ENCODE measurements at regions not wholly inside any gene's neighbourhood (a gene's known extent, or its start where the extent isn't known, plus 50 kb on each side); places are given as distances from the start of the nearest gene placed in this dataset.

DNA sequence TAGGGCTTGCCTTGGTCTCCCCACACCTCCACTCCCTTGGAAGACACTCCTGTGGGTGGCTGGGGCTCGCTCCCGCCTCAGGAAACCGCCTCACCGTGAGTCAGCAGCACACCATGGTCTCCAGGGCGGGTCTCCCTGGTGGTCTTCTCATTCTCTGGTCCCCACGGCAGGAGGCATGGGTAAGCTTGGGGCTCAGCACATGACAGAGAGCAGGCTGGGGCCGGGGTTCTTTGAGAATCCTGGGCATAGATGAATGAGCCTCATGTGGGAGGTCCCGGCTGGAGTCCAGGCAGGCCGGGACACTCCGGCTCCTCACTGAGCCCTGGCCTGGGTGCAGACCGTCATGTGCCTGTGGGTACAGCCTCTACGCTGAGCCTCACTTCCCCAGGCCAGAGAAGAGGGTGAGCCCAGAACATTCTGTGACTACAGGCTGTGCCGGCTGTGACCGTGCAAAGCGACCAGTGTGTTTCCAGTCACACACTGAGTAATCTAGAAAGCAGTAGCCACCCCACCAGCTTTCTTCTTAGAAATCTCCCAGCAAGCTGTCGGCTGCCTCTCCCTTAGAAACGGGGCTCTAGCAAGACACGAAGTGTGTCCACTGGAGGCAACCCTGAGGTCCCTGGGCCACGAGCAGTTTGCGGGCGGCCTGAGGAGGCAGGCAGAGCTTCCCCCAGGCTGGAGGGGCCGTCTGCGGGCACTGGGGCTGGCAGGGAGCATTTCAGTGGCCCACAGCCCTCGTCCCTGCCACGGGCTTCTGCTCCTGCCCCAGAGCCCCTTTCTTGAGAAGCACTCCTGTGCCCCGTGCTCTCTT, 93.1 kb downstream of the RHOB start:
- no peak for DNase-seq (ENCODE audit: low read depth in 2 of 2)

DNA sequence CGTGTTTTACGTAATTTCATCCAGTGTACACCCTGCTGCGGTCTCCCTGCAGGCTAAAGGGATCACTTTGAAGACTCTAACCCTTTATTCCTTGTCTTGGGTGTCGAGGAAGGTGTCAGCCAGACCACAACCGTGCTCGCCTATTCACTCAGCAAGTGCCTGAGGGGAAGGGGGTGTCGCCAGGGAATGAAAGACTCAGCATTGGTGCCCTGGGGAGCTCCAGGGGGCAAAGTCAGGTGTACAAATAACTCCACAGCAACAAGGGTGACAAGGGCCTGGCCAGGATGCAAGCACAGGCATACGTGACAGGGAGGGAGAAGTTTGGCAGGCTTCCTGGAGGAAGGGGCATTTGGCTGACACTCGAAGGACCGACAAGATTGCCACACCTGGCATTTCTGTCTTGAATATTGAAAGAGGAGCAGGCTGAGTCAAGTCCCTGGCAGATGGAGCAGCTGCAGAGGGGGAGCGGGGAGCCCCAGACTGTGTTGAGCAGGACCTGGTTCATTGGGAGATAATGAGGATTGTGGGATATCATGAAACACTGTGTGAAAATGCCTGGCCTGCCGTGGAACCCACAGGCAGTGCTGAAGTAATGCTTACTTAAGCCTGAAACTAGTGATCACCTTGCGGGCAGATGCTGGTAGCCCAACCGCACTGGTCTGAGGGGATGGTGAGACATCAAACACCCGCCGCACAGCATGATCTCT, 93.9 kb downstream of the RHOB start:
- DNase-seq (ENCODE audit: low read depth in 2 of 2): no peak

DNA sequence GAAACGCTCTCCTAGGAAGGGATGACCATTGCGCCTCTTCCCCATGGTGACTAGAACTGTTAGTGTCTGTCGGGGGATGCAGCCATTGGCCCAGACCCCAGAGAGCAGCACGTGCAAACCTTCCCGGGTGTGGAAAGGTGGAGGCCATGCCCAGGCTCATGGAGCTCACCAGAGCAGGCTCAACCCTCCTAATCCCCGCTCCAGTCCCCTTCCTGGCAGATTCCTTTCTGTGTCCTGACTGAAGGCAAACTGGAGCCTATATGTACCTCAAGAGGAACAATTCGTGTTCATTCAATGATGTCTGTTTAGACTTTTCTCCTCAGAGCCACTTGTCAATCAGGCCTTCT, 94.4 kb downstream of the RHOB start:
- DNase-seq (ENCODE audit: low read depth in 2 of 2): no peak

DNA sequence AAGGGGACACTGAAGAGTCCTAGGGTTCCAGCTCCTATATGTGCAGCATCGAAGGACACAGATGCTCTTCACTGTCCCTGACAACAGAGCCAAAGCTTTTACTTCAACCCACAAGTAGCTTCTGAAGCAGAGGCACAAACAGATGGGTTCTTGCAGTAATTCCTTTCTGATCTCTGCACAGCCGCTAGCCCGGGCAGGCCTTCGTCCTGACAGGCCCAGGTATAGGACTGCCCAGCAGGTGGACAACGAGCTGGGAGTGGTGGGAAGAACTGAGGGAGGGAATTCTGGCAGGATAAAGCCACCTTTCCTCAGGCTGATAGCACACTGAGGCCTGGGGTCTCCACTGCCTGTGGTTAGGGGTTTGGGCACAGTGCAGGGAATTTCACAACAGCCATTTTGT, 94.8 kb downstream of the RHOB start:
- no peak for DNase-seq (ENCODE audit: low read depth in 2 of 2)

DNA sequence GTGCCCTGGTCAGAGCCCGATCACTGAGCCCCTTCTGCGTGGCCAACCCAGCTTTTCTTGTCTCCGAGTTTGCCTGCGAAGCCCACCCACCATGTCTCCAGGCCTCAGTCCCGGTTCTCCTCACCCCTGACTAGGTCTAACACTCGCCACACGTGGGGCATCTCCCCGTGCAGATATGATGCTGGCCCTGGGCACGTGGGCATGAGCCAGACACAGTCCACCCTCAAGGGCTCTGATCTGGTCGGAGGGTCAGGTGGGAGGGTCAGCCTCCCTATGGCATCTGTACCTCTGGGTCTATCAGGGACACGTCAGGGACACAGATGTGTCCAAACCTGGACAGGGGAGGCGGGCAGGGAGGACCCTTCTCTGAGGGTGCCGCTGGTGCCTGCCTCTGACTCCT, 95.4 kb downstream of the RHOB start:
- DNase-seq (ENCODE audit: low read depth in 2 of 2): no peak

DNA sequence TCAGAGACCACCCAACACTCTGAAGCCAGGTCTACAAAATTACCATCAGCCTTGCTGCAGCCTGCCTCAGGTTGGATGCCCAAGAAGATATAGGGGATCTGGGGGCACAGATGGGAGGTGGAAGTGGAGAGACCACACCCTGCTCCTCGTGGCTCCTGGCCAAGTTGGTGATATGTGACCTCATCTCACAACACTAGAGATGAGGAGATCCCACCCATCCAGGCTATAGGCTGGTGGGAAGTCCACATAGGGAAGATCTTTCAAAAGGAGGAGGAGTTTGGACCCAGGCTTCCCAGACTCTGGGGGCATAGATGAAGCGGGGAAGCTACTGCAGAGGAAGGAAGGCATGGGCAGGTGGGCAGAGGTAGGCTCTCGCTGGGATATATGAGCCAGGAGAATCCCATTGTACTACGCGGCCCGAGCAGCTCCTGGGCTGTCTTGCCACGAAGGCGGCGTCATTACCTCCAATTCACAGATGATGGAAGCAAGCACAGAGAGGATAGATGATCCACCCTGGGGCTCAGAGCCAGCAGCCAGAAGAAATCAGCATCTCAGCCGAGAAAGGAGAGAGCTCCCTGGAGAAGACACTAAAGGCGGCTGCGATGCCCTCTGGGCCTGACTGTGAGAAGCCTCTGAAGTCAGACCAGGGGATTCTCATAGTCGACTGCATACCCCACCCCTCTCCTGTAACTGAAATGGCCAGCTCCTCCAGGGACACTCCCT, 96.0 kb downstream of the RHOB start:
- no peak for DNase-seq (ENCODE audit: low read depth in 2 of 2)

DNA sequence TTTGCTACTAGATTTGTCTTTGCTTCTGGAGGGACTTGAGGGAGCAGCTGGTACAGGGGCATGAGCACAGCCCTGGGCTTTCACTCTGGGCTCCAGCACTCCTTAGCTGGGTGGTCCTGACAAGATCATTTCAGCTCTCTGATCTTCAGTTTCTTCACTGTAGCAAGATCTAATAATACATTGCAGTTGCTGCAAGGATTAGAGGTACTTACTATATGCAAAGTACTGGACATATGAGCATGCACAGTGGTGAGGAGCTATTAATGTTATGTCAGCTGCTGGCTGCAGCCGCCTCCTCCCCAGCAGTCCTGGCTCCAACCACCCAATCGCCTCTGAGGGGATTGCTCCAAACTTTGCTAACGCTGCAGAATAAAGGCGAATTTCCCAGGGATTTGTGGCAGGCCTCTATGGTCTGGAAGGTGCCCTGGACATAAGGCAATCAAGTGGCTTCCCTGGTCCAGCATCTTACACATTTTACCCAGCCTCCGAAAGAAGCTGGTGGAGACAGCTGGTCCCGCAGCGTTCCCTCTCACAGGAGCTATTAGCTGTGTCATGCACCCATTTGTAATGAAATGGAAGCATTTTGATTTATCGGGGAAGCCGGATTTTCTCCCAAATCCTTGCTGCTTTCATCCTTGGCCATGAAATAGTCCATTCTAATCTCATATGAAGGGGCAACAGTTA, 96.7 kb downstream of the RHOB start:
- no peak for DNase-seq (ENCODE audit: low read depth in 2 of 2)

DNA sequence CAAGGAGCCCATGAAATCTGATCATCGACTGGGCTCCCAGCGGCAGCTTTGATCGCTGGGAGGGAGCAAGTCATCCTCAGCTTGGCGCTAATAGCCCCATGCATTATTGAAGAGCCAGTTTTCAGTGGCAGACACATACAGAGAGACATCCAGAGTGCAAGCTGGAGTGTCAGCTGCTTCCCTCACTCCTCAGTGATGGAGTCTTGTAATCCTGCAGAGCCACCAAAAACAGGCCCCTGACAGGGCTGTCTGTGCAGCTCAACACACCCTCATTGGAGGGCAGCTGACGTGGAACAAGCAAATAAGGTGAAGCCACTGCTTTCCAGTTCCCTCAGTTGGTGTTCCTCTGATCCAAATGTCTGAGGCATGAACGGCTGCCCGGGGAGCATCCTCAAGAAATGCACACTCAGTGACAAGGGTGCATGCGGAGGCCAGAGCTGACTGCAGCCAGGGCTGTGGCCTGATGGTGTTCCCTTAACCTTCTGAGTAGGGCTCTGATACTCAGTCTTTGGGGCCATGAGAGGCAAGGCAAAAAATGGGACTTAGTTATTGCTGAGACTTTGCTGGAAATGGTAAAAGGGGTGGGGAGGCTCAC, 97.4 kb downstream of the RHOB start:
- no peak for DNase-seq (ENCODE audit: low read depth in 2 of 2)

DNA sequence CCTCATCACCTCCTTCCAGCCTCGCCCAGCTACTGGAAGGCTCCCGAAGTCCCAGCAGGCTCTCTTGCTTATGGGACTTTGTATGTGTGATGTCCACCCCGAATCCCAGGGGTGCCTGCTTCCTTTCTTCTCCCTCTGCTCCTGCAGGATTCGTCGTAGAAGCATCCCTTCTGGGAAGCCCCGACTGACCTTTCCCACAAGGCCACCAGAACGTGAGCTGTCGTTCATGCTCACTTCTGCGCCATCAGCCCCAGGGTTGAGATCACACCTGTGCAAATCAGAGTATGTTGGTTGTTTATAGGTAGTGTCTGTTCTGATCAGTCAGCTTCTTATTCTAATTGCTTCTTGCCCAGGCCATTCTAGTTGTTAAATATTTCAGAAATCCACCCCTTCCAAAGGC, 101.8 kb downstream of the HS1BP3 start:
- DNase-seq (ENCODE audit: low read depth in 2 of 2): no peak

DNA sequence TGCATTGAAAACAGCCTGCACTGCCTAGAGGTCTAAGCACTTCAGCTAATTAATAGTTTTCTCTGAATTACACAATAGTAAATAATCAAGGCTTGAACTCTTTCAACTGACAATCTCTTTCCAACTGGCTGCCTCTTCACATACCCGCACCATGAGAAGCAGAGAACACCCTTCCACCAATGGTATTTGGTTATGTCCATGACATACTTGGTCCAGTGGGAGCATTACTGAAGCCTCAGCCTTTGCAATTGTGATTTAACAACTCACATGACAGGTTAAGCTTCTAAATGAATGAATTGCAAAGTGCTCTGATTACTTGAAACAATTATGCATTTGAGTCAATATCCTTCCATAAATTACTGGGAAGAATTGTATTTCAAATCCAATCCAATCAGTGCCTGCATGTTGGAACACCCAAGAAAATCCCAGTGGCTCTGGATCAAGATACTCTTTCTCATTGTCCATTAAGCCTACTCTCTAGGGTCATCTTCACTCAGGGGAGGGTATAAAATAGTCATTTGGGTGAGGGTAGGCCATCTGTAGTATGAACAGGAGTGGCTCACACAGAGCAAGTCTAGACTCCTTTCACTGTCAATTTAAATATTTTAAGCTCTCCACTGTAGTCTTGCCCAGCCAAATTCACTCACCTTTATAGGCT, 101.1 kb downstream of the HS1BP3 start:
- no peak for DNase-seq (ENCODE audit: low read depth in 2 of 2)

DNA sequence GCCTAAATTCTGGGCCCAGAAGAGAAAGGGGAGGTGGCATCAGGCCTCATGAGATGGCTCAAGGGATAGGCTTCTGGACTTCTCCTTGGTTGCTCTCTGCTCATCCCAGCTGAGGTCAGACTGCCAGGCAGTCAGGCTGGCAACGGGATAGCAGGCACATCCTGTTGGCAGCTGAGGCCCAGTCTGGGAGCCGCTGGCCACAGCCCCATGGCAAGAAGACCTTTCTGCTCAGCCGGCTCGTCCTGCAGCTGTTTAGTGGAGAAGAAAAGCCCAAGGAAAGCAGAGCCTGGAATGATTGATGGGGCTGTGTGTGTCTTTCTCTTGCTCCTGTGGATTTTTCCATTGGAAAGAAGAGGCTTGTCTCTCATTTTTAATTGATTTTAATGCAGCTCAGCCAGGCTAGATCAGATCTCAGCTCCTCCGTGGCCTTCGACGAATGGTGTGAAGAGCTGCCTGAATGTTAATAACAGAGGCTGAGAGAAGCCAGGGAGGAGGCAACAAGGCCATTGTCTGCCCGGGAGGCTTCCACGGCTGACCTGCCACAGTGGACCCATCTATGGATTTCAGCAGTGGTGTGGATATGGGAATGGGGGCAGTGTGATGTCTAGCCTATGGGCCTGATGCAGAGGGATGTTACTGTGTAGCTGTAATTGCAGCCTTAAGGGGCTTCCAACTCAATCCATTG, 99.5 kb downstream of the HS1BP3 start:
- no peak for DNase-seq (ENCODE audit: low read depth in 2 of 2)

DNA sequence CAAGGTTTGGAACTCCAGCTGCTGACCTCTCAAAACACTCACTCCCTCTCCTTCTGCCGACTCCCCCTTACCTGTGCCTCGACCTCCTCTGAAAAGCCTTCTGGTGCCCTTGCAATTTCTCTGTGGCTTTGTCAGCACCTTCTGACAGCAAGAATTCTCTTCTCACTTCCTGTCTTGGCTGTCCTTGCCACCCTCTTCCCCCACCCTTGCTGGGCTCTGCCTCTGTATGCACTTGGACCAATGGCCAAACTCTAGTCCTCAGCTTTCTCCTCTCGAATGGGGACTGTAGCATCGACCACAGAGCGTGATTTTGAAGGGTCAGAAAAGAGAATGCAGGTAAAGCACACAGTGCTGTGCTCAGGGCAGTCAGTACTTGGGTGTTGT, 99.0 kb downstream of the HS1BP3 start:
- no peak for DNase-seq (ENCODE audit: low read depth in 2 of 2)

DNA sequence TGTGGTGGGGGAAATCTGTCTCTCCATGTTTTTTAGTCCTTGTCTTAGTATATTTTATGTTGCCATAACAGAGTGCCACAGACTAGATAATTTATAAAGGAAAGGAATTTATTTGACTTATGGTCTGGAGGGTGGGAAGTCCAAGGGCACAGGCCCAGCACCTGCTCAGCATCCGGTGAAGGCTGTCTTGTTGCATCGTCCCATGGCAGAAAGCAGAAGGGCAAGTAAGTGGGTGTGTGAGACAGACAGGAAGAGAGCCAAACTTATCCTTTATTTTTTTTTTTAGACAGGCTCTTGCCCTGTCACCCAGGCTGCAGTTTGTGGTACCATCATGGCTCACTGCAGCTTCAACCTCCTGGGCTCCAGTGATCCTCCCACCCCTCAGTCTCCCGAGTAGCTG, 98.1 kb downstream of the HS1BP3 start:
- DNase-seq (ENCODE audit: low read depth in 2 of 2): no peak

DNA sequence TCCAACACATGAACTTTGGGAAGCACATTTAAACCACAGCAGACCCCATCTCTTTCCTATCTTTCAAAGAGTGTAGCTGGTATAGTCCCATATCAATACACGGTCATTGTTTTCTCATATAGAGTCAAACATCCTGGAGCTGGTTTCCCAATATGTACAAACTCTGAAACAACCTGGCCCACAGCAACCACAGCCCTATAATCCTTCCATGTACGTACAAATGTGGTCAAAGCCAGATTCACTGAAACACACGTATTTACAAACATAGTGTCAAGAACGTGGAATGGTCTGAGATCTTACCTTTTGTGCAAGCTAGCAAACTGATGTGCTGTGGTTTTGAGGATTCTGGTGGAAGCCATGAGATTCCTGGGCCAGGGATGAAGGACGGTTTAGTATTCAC, 97.3 kb downstream of the HS1BP3 start:
- DNase-seq (ENCODE audit: low read depth in 2 of 2): no peak

DNA sequence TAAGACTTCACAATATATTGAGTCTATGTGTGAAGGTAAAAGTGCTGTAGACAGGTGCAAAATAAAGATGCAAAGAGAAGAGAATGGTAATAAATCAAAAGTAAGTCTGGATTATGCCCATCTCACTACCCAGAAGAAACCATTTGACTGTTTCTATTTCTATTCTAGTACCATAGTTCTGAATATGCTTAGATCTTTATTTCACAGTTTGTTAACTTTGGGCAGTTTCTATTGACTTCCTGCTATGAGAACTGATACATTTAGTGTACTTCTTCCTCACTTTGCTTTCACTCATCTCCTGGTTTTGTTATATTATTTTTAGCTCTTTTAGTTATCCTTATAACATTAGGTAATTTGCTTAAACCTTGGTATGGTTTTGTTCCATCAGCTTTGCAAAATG, 94.9 kb downstream of the HS1BP3 start:
- DNase-seq (ENCODE audit: low read depth in 2 of 2): no peak

DNA sequence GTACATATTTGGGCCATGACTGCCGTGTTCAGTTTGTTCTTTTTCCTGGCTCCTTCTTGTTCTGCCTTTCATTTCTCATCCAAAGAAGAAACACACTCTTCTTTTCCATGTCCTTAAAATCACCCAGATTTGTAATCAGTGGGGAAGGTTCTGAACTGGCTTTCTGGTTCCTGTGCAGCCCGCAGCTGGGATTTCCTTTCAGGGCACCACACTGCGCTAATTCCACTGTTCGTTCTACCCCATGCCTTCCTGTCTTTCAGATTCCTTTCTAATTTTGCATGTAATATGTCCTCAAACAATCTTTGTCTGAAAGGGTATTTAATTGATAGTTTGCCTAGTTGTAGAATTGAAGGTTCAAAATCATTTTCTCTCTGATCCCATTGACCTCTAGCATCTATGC, 94.1 kb downstream of the HS1BP3 start:
- no peak for DNase-seq (ENCODE audit: low read depth in 2 of 2)

DNA sequence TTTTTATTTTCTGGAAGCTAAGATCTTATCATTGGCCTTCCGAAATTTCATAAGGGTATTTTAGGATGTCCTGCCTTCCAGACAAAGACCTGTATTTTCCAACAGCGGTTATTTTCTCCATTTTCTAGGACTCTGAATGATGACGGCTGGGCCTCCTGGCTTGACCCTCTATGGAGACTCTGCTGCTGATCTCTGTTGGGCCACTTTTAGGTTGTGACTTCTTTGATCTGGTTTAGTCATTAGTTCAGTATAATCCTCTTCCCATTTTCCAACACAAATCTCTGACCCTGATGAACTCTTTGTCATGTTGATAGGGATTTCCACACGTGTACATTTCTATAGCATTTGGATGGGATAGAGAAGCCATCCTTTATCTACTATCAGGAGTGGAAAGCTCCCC, 93.7 kb downstream of the HS1BP3 start:
- no peak for DNase-seq (ENCODE audit: low read depth in 2 of 2)

DNA sequence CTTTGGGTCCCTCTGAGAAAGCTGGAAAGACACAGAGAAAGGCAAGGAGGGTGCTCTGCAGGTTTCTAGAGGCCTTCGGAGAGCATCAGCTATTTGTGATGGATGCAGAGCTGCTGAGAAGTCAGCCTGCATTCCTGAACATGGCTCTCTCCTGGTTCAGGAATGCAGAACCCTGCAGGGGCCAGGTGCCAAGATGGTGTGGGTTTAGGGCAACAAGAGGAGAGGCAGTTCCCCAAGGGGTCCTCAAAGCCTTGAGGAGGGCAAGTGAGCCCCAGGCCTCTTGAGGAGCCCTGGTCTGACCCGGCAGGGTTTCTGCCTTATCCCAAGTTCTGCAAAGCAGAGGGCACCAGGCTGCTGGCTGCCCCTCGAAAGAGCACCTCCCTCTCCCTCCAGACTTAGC, 93.3 kb downstream of the HS1BP3 start:
- DNase-seq (ENCODE audit: low read depth in 2 of 2): no peak

DNA sequence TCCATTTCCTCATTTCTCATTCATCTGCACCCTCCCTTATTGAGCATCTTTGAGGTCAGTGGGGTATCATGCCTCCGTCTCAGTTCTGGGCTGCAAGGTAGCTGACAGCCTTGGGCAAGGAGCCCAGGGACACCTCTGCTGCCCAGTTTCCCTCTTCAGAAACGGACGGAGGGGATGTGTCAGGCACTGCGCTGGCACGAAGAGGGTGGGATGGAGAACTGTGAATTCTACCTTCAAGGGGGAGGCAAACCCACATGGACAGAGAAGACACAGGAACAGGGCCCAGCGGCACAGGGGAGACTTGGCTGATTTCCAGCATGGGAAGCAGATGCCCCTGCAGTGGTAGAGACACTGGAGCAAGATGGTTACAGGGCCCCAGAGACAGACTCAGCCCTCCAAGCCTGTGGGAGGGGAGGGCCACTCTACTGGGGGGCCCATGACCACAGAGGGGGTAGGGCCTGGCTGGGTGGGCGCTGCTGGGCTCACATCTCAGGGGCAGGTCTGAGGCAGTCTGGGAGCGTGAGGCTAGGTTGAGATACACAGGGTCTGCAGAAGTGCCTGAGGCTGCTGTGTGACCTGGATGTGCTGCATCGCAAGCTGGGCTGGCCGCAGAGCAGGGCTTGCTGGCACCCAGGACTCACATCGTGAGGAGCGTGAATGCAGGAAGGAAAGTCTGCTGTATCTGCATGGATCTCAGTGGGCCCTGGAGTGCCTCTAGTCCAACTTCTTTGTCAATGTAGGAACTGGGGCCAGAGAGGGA, 92.3 kb downstream of the HS1BP3 start:
- no peak for DNase-seq (ENCODE audit: low read depth in 2 of 2)

DNA sequence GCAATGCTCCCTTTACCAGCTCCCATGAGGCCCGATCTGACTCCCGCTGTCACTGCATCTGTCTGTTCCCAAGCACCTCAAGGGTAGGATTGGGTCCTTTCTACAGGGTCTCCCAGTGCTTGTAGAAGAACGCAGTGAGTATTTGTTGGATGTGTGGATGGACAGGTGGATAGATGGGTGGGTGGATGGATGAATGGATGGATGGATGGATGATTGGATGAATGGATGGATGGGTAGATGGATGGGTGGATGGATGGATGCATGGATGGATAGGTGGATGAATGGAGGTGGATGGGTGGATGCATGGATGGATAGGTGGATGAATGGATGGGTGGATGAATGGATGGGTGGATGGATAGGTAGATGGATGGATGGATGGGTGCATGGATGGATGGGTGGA, 91.6 kb downstream of the HS1BP3 start:
- no peak for DNase-seq (ENCODE audit: low read depth in 2 of 2)
